OCI-LY7 (cell line): ENCODE measurements at regions not wholly inside any gene's neighbourhood (a gene's known extent, or its start where the extent isn't known, plus 50 kb on each side); places are given as distances from the start of the nearest gene placed in this dataset.

ENCODE experiments used
- EZH2phosphoT487 ChIP-seq: fragments of 200-600 bp; sonication (generic); IDR thresholded peaks from 2 replicates; pipeline ENCODE4 v1.6.1; 2018; ENCODE audit warnings: low read depth, borderline replicate concordance, mild to moderate bottlenecking, mixed run types, antibody characterized with exemption, low read length, moderate library complexity, mixed read lengths
- TF ChIP-seq, protein P1 (sequence below): fragments of 200-600 bp; sonication (generic); conservative IDR thresholded peaks from 2 replicates; pipeline ENCODE4 v1.5.1; 2014; ENCODE audit warnings: mild to moderate bottlenecking, antibody characterized with exemption, low read length, moderate library complexity, mixed read lengths

DNA sequence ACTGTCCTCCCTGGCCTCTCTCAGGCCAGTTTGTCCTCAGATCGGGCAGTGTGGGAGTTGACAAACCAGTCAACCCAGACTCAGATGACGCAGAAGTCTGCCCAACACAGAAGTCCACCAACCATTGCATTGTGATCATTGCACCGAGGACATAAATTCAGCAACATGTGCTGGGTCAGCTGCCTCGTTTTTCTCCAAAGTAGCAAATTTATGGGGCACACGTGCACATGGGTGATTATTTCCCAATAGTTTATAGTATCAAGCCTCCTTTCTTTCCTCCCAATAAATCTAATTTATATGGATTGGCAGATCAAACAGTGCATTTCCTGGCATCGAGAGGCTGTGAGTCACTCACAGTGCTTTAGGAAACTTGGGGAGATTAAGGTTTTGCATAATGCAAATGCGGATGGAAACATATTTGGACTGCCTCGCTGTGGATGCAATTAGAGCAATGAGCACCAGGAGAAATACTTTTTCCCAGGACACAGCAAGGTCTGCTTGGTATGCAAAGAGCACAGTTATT lies 413.7 kb upstream of the SULF2 start:
- TF ChIP-seq, protein P1, sequence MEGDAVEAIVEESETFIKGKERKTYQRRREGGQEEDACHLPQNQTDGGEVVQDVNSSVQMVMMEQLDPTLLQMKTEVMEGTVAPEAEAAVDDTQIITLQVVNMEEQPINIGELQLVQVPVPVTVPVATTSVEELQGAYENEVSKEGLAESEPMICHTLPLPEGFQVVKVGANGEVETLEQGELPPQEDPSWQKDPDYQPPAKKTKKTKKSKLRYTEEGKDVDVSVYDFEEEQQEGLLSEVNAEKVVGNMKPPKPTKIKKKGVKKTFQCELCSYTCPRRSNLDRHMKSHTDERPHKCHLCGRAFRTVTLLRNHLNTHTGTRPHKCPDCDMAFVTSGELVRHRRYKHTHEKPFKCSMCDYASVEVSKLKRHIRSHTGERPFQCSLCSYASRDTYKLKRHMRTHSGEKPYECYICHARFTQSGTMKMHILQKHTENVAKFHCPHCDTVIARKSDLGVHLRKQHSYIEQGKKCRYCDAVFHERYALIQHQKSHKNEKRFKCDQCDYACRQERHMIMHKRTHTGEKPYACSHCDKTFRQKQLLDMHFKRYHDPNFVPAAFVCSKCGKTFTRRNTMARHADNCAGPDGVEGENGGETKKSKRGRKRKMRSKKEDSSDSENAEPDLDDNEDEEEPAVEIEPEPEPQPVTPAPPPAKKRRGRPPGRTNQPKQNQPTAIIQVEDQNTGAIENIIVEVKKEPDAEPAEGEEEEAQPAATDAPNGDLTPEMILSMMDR = no peak
- no peak for TF ChIP-seq EZH2phosphoT487
